ENCODE measurements at regions not wholly inside any gene's neighbourhood (a gene's known extent, or its start where the extent isn't known, plus 50 kb on each side); places are given as distances from the start of the nearest gene placed in this dataset.
"Not testable (repeated sequence)": the region's sequence is repeated elsewhere in the genome, so short reads cannot be mapped to it uniquely, and the experiment has no call there.

- DNase-seq, result no peak
These were observed 100.0 kb upstream of the PRKG2 start for GRCh38 chr4:81314897-81315470.

DNA sequence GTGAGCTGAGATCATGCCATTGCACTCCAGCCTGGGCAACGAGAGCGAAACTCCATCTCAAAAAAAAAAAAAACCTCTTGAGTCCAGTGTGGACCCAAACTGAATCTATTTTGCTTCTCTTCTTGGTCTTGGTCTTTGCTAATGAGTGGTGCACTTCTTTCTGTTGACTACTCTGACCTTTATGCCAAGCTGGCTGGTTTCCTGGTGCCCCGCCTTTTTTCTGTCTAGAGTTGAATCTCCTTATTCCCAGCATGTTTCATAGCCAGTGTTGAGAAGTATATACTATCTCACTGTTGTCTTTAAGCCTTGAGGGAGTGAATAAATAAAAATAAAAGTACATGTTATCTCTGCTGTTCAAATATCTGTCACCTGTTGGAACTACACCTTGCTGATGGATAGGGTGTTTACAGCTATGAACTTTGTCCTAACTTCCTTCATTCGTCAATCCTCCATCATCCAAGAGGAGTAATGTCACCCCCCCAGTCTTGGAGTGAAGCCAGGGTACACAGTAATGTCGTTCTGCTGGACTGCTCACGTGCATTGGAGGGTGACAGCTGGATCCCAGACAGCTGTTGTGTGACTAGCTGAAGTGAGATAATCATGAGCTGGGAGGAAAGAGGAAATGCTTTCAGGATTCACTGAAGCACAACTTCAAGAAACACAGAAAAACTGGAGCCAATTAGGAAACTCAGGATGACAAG, 99.3 kb upstream of the PRKG2 start:
- no peak for DNase-seq

GRCh38 chr4:81307991-81308390, 93.0 kb upstream of the PRKG2 start:
- no peak for DNase-seq

DNA sequence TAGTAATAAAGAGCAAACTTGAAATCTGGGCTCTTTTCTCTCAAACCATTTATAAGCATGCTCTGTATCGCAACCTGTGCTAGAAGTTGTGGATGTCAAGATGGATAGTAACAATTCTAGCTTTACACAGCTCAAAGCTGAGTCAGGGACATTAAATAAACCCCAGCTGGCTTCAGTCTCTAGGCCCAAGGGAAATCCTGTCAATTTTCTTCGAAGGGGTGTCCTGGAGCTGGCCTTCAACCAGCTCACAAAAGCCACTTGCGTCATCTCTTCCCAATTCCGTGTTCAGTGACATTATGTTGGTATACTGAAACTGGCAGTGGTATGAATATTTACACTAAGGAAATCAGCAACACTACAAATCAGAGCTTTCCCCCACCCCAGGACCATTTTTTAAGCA, 89.8 kb upstream of the PRKG2 start:
- no peak for DNase-seq

DNA sequence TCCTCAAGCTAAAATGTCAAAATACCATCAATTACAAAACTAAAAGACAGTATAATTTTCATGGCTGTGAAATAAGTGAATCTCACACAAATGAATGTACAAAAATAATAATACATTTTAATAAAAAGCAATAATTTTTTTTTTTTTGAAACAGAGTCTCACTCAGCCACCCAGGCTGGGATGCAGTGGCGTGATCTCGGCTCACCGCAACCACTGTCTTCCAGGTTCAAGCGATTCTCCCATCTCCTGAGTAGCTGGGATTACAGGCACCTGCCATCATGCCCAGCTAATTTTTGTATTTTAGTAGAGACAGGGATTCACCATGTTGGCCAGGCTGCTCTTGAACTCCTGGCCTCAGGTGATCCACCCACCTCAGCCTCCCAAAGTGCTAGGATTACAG, 85.3 kb upstream of the PRKG2 start:
- DNase-seq, result not testable (repeated sequence)

DNA sequence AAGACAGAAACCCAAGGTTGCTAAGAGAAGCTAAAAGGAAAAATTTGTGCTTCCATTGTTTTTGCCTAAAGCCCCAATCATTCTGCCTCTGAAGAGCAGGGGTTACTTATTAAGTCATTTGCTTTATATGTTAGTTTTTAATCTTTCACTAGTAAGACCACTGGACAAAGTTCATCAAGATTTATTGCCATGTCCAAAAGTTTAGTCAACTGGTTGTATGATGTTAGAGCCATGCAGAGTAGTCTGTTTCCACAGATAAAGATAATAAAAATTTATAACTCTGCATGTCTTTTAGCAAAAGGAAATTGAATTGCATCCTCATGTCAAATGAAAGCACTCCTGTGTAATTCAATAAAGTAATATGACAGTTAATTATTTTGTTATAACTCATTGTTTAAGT, 75.8 kb upstream of the PRKG2 start:
- no peak for DNase-seq

DNA sequence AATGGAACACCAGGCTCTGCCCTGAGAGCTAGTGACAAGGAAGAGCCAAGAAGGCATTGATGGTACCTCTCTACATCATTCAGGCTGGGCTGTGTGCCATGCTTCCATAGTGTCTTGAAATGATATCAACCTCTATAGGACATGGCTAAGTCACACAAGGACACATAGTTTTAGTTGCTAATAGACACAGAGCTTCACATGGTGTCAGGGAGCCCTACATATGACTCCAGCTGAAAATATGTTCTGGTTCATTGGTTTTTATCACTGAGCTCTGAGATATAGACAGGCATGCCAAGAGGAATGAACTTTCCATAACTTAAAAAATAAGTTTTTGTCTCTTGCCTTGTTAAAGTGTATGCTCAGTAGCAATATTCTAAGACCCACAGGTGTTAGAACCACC, 72.1 kb upstream of the PRKG2 start:
- DNase-seq, result no peak

DNA sequence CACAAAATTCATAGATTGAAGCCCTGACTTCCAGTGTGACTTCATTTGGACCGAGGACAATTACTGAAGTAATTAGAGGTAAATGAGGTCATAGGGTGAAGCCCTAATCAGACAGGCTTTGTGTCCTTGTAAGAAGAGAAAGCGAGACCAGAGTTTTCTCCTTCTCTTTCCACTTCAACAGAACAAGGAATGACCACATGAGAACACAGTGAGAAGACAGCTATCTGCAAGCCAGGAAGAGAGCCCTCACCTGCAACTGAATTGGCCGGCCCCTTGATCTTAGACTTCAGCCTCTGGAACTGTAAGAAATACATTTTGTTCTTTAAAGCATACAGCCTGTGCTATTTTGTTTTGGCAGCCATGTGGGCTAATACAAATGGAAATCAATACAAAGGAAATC, 67.1 kb upstream of the PRKG2 start:
- DNase-seq, result no peak

GRCh38 chr4:81274460-81274859, 59.4 kb upstream of the PRKG2 start:
- DNase-seq, result no peak

DNA sequence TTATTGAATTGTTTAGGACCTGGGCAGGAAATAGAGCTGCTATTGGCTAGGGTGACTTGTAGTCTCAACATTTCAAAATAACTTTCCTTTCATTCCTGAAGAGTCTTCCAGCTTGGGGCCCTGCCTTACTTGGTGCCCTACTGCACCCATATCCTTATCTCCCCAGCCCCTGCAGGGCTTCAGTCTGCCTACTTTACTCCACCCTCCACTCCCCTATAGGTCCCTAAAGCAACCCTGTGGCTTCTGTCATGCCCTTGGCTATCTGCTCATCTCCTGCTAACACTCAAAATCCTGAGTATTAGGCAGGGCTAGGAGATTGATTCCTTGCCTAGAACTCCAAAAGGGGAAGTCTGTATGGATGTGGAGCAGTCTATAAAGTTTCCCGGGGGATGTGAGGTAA, 57.6 kb upstream of the PRKG2 start:
- DNase-seq, result no peak

Data from CD4-positive, alpha-beta T cell treated with Interleukin-21 for 1 hour (primary cell).